NCI-H2107 treated with DMSO at 0.1 percent for 48 hours (cell line): ENCODE measurements at regions not wholly inside any gene's neighbourhood (a gene's known extent, or its start where the extent isn't known, plus 50 kb on each side); places are given as distances from the start of the nearest gene placed in this dataset.

ENCODE experiments used
- DNase-seq: peaks from one replicate; lab custom pipeline; 2025; ENCODE audit not compliant: unreplicated experiment; lab: John Stamatoyannopoulos, UW

GRCh38 chr5:68352166-68352565 is 136.6 kb downstream of the PIK3R1 start:
- DNase-seq, result no peak

- no peak for DNase-seq
These were observed 138.0 kb downstream of the PIK3R1 start for GRCh38 chr5:68353605-68354004.

DNA sequence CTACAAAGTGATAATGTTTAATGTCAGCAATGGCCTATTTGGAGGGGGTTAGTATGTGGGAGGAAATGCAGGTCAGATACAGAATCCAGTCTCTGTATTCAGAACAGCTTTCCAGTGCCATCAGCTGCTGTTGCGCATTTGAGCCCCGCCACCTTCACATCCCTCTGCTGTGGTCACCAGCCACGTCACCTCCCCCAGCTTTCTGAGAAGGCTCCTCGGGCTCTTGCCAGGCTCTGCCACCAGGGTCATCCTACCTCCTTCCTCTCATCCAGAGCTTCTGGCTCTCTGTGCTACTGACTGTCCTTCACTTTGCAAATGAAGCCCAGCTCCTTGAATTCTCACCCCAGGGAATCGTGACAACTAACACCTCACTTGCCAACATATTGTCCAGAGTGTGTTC is 138.8 kb downstream of the PIK3R1 start:
- DNase-seq, result no peak

DNA sequence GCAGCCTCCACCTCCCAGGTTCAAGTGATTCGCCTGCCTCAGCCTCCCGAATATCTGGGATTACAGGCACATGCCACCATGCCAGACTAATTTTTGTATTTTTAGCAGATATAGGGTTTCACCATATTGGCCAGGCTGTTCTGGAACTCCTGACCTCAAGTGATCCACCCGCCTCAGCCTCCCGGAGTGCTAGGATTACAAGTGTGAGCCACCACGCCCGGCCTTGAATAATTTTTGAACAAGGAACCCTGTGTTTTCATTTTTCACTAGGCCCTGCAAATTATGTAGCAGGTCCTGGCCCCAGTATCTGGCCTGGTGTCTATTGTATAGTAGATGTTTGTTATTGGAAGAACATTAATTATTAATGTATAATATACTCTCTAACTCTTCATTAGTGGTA is 140.7 kb downstream of the PIK3R1 start:
- DNase-seq, result no peak

DNA sequence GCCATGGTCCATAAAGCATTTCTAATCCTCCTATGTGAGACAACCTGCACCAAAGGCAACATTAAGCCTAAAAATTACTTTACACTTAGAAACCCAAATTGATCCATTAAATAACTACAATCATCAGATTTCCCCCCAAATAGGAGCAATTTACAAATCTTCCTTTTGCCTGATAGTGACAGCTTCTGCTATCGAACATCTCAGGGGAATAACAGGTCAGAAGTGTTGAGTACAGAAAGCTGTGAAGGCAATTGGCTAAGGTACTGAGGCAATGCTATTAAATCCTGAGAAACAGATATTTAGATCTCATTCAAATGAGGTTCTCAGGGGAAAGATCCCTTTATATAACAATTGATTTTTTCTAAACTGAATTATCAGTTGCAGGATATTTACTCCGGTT is 141.1 kb downstream of the PIK3R1 start:
- no peak for DNase-seq

- DNase-seq, result no peak
These were observed 144.1 kb downstream of the PIK3R1 start for GRCh38 chr5:68359699-68360098.

DNA sequence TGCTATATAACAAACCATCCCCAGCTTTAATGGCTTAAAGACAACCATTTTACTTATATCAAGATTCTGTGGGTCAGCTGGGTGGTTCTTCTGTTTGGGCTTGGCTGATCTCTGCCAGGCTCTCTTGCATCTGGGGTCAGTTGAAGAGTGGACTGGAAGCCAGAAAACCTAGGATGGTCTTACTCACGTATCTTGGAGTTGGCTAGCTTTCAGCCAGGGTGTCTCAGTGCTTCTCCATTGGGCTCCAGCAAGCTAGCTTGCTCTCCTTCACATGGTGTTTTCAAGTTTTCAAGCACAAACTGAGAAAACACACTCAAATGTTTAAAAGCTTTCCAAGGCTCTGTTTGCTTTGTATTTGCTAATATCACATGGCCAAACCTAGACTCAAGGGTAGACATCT is 146.8 kb downstream of the PIK3R1 start:
- no peak for DNase-seq

DNA sequence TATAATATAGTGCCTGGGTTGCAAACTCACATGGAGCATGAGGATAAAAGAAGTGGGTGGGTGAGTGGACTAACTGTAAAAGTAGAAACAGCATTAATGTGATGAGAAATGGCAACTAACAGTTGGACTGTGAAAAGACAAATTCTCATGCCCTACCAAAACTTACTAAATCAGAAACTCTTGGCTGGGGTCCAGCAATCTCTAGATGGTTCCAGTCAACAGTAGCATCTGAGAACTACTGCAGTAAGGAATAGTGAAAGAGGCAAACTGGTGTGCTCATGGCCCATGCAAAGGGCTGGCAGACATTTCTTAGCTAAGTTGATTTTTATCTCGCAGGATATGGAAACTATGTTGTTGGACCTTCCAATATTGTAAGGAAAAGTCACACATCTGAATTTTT is 150.3 kb downstream of the PIK3R1 start:
- no peak for DNase-seq

DNA sequence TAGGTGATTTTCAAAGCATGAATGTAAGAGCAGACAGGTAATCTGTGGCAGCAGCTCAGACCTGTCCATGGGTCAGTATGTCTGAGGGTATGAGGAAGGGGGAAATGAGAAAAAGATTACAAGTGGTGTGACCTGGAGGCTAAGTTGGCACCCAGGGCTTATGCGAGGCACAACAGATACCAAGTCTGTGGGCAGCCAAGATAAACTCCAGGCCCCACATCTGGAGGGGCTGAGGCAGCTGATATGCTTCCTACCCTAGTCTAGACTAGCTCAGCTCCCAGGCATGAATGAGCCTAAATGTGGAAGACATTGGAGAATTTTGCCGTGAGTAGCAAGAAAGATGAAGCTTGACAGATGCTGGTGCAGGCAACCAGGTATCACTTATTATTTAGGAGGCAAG is 151.7 kb downstream of the PIK3R1 start:
- DNase-seq, result no peak

DNA sequence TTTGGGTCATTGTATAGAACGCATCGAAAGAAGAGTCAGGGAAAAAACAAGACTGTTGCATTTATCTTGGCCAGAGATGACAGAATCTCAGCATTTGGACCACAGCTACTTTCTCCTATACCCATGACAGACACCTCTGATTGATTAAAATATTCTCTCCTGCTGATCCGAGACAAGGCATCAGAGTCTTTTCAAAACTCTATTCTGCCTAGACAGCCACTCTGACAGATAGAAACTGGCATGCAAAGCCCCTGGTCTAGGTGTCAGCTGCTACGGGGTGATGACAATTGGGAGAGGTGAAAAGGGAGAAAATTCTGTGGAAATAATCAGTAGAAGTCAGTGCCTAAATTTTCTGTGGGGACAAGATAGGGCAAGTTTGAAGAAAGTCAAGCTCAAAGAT is 152.2 kb downstream of the PIK3R1 start:
- DNase-seq, result no peak

DNA sequence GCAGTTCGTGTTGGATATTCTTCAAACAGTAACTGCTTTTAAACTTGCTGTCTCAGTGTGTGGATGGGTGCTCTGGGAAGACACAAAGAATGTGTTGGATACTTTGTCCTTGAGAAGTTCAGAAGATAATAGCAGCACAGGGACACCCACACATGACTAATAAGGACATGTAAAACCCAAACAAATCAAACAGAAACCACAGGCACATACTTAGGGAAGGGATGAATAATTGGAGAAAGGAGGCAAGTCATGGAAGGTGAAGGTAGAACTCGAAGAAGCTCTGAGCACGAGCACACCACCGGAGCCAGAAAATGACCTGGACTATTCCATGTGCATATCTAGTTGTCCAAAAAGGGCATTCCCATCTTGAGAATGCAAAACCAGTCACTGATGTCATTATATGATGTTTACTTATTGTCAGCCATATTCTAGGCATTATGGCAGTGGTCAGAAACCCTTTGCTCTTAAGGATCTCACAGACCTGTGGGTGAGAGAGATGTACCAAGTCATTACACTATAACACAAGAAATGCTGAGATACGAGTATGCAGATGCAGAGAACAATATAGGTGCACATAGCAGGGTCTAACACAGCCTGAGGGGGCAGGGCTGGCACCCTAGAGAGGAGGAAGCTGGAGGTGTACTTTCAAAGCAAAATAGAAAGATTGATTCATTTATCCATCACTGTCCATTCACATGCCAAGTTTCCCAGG is 152.9 kb downstream of the PIK3R1 start:
- DNase-seq, result no peak

DNA sequence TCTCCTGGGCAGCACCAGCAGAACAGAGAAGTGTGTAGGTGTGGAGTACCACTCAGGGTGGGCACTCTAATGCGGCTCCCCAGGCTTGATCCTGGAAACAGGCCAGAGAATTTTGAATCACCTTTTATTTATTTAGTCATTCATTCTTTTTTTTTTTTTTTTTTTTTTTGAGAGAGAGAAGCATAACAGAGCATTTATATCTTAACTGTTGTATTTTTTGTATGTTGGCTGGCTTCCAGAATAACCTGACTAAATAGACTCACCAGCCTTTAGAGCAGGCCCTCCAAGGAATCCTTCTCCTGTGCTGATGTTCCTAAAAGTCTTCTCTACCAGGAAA is 153.4 kb downstream of the PIK3R1 start:
- no peak for DNase-seq

GRCh38 chr5:68369457-68370125 is 154.0 kb downstream of the PIK3R1 start:
- DNase-seq, result no peak

DNA sequence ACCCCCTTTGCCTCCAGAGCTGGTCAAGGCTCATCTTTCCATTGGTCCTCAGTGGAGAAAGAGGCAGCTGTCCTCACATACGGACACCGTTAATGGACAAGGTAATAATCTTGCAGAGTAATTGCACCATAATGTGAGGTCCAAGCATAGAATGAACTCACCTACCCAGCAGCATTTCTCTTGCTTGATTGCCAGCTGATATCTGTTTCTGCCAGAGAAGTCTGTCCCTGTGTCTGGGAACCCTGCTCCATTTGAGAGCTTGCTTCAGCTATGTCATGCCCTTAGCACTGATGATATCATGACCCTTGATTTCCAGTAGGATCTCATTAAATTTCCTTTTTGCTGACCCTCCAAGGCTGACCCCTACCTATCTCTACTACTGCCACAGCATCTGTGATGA is 154.6 kb downstream of the PIK3R1 start:
- DNase-seq, result no peak

- no peak for DNase-seq
These were observed 156.1 kb downstream of the PIK3R1 start for GRCh38 chr5:68371607-68372006.

- DNase-seq, result no peak
These were observed 156.6 kb downstream of the PIK3R1 start for GRCh38 chr5:68372161-68372560.

DNA sequence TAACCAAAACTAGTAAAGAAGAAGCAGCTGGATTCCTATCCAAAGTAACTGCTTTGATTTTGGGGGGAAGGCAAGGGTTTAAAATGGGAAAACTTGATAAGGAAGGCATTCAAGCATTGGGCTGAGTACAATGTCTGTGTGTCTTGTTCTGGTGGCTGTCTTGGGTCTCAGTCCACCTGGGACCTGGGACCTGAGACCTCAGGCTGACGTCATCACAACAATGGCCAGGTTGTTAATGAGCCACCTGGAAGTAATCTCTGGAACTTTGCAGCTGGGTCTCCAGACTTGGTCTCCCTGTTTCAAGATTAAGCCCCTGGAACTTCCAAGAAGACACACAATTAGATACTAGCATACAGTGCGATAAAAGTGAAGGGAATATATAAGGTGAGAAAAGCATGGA is 157.5 kb downstream of the PIK3R1 start:
- DNase-seq, result no peak

GRCh38 chr5:68374796-68375518 is 159.4 kb downstream of the PIK3R1 start:
- no peak for DNase-seq

DNA sequence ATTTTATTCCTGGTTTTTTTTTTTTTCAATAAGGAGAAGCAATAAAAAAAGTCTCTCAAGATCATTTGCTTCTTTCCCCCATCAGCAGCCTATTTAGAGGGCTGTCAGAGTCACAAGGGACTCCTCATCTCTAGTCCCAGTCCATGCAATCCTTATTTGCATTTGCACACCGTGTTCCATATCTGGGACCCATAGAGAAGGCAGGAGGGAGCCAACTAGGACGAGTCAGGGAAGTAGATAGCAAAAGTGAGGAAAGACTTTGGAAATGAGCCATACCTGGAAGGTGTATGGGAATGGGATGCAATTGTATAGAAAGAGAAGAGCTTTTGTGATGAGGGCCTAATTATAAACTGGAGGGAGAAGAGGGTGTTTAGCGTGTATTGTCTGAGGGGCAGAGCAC is 160.0 kb downstream of the PIK3R1 start:
- DNase-seq, result no peak

DNA sequence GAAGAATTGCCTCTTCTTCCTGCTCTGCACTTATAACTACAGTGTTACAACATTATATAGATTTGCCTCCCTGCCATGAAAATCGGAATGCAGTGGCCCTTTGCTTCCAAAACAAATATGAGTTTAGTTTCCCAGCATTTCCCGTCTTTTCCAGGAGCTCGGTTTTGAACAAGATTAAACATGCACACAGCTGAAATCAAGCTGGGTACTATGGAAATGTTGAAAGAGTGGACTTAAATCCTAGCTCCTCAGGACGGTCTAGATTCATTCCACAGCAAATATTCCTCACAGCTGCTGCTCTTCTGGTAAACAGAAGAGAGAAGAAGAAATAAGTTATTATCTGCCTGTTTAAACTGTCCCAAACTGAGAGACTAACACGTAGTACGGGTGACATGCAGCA is 161.4 kb downstream of the PIK3R1 start:
- no peak for DNase-seq

DNA sequence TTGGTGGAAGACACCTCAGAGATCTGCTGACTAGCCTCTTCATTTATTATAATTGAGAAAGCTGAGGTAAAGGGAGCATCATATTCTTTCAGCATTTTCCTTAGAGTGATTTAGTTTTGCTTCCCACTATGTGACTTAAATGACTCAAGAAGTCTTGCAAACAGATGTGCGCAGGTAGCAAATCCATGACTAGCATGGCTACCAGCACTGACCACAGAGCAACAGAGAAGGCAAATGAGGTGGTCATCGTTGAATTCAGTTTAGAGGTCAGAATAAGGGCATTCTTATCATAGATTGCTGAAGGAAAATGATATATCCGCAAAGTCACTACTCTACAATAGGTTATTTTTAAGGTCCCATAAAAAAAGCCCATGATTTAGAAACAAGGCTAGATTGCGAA is 162.2 kb downstream of the PIK3R1 start:
- no peak for DNase-seq

- DNase-seq, result peak; percentile 17
These were observed 162.8 kb downstream of the PIK3R1 start for GRCh38 chr5:68378204-68378820.
